ENCODE measurements at regions not wholly inside any gene's neighbourhood (a gene's known extent, or its start where the extent isn't known, plus 50 kb on each side); places are given as distances from the start of the nearest gene placed in this dataset.

GRCh38 chr7:109215341-109215740, 645.7 kb downstream of the DNAJB9 start:
- TF ChIP-seq CTCF (IDR thresholded peaks at IDR 0.05) (no peak), POLR2AphosphoS5 (IDR thresholded peaks at IDR 0.05) (no peak), POLR2A (IDR thresholded peaks at IDR 0.05) (no peak)
